Tibial nerve (tissue), 4 donors: ENCODE measurements at regions not wholly inside any gene's neighbourhood (a gene's known extent, or its start where the extent isn't known, plus 50 kb on each side); places are given as distances from the start of the nearest gene placed in this dataset.

Experiments
- CTCF ChIP-seq, 5 experiments: fragments of 200-600 bp in 3 of 5; fragments of 450-650 bp in 2 of 5; sonication (generic) in 3 of 5; IDR thresholded peaks; one replicate each; pipeline ENCODE4 v1.5.1; 2016 to 2019; ENCODE audit warnings: antibody characterized with exemption in 5 of 5, mild to moderate bottlenecking in 3 of 5, moderate library complexity in 2 of 5
- EP300 ChIP-seq, 2 donors: sonication (generic); formaldehyde crosslinking; IDR thresholded peaks; one replicate each; pipeline ENCODE4 v1.6.1; 2017; ENCODE audit warnings: antibody characterized with exemption in 2 of 2, mild to moderate bottlenecking in 1 of 2
- POLR2A ChIP-seq, 2 donors: fragments of 450-650 bp; IDR thresholded peaks; one replicate each; pipeline ENCODE4 v1.6.1; 2017; ENCODE audit warnings: antibody characterized with exemption in 2 of 2, mild to moderate bottlenecking in 2 of 2, moderate library complexity in 2 of 2

- TF ChIP-seq POLR2A (IDR thresholded peaks at IDR 0.05) (no peak), CTCF (IDR thresholded peaks at IDR 0.05) (no peak), EP300 (IDR thresholded peaks at IDR 0.05) (no peak)
These were observed 1020.0 kb upstream of the ARRDC3 start for GRCh38 chr5:92402956-92403702.
